Fibroblast of the aortic adventitia (primary cell): ENCODE measurements at regions not wholly inside any gene's neighbourhood (a gene's known extent, or its start where the extent isn't known, plus 50 kb on each side); places are given as distances from the start of the nearest gene placed in this dataset.

Source experiments
- DNase-seq: peaks from one replicate; pipeline ENCODE4 v3.0.0-alpha.2; 2010; ENCODE audit warnings: low read depth
- H3K4me3 ChIP-seq: 2 replicates; pipeline ENCODE4 v1.5.1; 2011; ENCODE audit warnings: low read depth, mild to moderate bottlenecking, control low read depth, low read length, moderate library complexity
- CTCF ChIP-seq: IDR thresholded peaks from 2 replicates; pipeline ENCODE4 v1.5.1; 2011; ENCODE audit warnings: mild to moderate bottlenecking, low read length, control low read depth, inconsistent platforms; ENCODE audit not compliant: insufficient read depth

GRCh38 chr11:32219320-32219719 is 128.4 kb downstream of the RCN1 start:
- TF ChIP-seq CTCF, result no peak
- DNase-seq, result no peak
- H3K4me3 ChIP-seq, result no peak overlapping the region

- H3K4me3 ChIP-seq, result no peak overlapping the region
- no peak for DNase-seq
- TF ChIP-seq CTCF, result no peak
Measured at GRCh38 chr11:32221476-32222032, 130.7 kb downstream of the RCN1 start.

- no peak for DNase-seq
- no peak overlapping the region for H3K4me3 ChIP-seq
- no peak for TF ChIP-seq CTCF
Measured at GRCh38 chr11:32224580-32224979, 133.7 kb downstream of the RCN1 start.

GRCh38 chr11:32225571-32226285 is 134.9 kb downstream of the RCN1 start:
- no peak for DNase-seq
- no peak for TF ChIP-seq CTCF
- H3K4me3 ChIP-seq, result no peak overlapping the region

GRCh38 chr11:32226480-32226879 is 135.6 kb downstream of the RCN1 start:
- H3K4me3 ChIP-seq, result no peak overlapping the region
- no peak for DNase-seq
- no peak for TF ChIP-seq CTCF

- no peak for DNase-seq
- H3K4me3 ChIP-seq, result no peak overlapping the region
- TF ChIP-seq CTCF, result no peak
Measured at GRCh38 chr11:32229576-32230240, 138.8 kb downstream of the RCN1 start.
